AG09309 (cell line): ENCODE measurements at regions not wholly inside any gene's neighbourhood (a gene's known extent, or its start where the extent isn't known, plus 50 kb on each side); places are given as distances from the start of the nearest gene placed in this dataset.

Experiments used
- DNase-seq: peaks from one replicate; pipeline ENCODE4 v3.0.0-alpha.2; 2010; ENCODE audit warnings: low read depth
- H3K4me3 ChIP-seq: 2 replicates; pipeline ENCODE4 v1.5.1; 2011; ENCODE audit warnings: mild to moderate bottlenecking, low read depth, low read length, moderate library complexity; ENCODE audit not compliant: control insufficient read depth
- TF ChIP-seq, protein P1 (sequence below): IDR thresholded peaks from 2 replicates; pipeline ENCODE4 v1.5.1; 2011; ENCODE audit warnings: mild to moderate bottlenecking, low read depth, low read length, inconsistent platforms; ENCODE audit not compliant: insufficient read depth, control insufficient read depth; ENCODE audit errors: missing control alignments

DNA sequence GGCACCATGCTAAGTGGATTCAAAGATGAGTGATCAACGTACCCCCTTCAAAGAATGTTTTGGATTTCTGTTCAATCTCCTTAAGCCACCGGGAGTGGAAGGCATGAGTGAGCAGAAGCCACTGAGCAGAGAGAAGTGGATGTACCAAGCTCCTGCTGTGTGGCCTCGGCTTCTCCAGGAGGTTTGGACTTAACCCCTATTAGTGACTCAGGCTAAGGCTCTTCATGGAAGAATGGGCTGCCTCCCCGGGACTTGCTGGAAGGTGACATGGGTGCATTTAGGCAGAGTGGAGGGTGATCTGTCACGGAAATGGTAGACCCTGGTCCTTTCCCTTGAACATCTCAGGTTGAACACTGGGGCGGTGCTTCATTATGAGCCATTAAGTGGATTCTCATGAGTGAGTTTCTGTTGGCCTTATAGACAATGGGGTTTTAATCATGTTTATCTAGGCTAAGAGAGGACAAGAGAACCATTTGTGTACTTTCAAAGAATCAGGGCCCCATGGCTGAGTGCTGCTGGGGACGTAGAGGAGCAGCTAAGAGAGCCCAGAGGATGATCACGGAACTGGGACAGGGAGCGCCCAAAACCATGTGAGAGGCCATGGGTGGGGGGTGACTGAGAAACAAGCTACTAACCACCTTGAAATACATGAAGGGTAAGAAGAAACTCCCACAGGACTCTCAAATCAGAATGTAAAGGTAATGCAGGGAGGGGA, 62.2 kb downstream of the HES1 start:
- DNase-seq, result no peak
- no peak overlapping the region for H3K4me3 ChIP-seq
- TF ChIP-seq, protein P1, sequence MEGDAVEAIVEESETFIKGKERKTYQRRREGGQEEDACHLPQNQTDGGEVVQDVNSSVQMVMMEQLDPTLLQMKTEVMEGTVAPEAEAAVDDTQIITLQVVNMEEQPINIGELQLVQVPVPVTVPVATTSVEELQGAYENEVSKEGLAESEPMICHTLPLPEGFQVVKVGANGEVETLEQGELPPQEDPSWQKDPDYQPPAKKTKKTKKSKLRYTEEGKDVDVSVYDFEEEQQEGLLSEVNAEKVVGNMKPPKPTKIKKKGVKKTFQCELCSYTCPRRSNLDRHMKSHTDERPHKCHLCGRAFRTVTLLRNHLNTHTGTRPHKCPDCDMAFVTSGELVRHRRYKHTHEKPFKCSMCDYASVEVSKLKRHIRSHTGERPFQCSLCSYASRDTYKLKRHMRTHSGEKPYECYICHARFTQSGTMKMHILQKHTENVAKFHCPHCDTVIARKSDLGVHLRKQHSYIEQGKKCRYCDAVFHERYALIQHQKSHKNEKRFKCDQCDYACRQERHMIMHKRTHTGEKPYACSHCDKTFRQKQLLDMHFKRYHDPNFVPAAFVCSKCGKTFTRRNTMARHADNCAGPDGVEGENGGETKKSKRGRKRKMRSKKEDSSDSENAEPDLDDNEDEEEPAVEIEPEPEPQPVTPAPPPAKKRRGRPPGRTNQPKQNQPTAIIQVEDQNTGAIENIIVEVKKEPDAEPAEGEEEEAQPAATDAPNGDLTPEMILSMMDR, result no peak

DNA sequence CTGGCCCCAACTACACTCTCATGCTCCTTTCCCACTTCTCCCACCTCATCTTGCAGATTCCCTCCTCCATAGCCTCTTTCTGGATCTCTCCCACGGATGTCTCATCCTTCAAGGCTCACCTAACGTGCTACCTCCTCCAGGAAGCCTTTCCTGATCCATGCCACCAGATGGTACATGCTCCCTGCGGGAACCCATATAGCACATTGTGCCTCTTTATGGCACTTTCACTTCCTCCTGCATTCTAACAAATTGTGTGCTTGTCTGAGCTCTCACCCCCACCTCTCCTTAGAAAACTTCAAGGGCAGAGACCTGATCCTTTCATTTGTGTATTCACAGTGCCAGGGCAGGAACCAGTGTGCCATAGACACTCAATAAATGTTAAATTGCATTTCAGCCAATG, 63.0 kb downstream of the HES1 start:
- DNase-seq, result no peak
- TF ChIP-seq, protein P1, result no peak
- H3K4me3 ChIP-seq, result no peak overlapping the region

DNA sequence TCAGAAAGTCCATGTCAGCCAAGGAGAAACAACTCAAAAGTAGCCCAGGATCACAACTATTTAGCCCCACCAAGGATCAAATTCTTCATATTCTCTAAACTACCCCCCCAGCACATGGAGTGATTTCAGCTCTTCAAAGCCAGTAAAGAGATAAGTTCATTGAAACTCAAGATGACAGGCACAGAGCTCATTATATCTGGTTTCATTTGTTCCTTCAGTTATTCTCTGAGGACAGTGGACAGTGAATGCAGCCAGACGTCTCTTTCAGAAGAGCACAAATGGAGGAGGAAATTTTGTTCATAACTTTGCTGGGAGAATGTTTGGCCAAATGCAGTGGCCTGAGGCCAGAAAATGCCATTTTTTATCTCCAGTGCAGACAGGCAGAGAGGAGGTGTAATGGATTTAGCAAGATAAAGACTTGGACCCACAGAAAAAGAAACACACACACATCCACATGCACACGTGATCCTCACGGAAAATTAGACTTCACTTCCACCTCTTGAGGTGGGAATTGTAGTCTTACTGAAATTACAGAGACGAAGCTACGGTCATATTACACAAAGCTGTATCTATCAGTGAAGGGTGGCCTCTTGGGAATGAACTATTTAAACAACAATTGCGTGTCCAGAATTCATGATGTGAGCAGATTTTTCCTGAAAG, 64.6 kb downstream of the HES1 start:
- TF ChIP-seq, protein P1, result no peak
- DNase-seq, result no peak
- no peak overlapping the region for H3K4me3 ChIP-seq

DNA sequence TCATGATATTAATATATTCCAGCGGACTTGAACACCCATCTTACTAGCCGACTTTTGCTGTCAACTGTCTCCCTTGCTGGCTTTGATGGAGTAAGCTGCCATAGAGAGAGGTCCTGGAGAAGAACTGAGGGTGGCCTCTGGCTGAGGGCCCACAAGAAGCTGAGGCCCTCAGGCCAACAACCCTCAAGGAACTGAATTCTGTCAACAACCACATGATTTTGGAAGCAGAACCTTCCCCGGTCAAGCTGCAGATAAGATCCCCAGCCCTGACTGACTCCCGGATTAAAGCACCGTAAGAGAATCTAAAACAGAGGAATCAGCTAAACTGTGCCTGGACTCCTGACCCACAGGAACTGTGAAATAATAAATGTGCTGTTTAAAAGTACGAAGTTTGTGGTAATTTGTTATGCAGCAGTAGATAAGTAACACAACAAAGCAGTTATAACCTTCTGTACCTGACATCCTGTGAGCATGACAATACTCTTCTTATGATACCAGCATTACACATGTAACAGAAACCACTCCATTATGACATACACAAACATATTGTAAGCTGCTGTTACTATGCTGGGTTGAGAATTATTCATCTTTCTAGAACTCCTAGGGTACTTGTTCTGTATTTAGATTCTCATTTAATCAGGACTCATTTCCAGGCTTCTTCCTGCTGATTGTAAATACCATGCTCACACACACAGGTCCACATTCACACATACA, 66.2 kb downstream of the HES1 start:
- TF ChIP-seq, protein P1, result no peak
- no peak overlapping the region for H3K4me3 ChIP-seq
- DNase-seq, result no peak

DNA sequence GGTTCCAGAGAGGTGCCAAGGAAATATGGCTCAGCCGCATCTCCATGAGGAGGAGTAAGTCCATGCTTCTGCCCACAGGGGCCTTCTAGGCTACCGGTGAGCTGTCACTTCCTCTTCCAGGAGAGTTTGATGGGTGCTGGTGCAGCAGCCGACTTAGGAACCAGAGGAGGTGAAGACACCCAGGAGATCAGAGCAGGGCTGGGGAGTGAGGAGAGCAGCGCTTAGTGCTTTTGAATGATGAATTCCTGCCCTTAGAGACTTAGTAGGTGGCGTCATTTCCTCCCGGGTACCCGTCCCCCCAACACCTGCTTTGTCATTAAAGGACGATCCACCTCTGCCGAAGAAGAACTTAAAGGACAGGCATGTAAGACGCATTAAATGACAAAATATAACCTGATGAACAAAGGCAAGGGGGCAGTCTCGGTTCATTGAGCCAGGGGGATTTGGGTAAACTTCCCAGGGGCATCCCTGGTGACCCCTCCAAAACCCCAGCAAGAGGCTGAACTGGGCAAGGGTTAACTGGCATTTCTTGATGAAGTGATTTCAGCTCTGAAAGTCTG, 67.6 kb downstream of the HES1 start:
- H3K4me3 ChIP-seq, result no peak overlapping the region
- no peak for DNase-seq
- TF ChIP-seq, protein P1, result no peak

DNA sequence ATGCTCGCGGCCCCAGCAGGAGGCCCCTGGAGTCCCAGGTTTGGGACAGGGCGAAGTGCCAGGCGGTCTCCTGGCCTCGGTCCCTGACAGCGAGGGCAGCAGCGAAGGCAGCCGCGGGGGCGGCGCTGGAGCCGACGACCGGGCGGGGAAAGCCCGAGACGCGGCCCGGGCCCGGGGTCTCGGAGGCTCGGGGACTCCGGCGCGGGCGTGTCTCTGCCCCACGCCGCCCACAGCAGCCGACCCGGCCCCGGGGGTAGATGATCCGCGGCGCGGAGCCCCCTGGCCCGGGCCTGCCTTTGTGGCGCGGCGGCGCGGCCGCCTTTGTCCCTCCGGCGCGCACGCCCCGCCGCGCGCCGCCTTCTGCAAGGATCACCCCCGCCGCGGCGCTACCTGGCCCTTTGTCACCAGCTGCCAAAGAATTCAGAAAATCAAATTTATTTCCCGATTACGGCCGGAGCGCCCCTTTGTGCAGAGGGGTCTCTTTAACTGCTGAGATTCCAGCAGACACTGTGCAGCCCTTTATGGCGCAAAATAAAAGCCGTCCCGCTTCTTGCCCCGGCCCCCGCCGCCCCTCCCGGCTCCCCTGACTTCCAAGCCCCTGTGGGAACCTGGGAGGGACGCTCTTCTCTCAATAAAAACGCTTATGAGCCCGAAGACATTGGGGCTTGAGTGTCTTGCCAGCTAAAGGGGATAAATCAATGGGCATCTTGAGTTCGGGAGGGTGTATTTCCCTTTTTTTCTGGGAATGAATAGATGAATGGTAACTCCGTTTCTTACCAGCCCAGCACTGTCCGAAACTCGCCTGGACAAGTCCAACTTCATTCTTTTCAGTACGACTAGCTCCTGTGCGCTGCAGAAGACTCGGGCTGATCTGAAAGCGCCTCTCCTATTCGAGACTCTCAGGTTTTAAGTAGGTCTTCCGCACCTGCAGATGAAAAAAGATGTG, 68.4 kb downstream of the HES1 start:
- no peak for DNase-seq
- TF ChIP-seq, protein P1, result no peak
- no peak overlapping the region for H3K4me3 ChIP-seq
